ENCODE measurements at regions not wholly inside any gene's neighbourhood (a gene's known extent, or its start where the extent isn't known, plus 50 kb on each side); places are given as distances from the start of the nearest gene placed in this dataset.

GRCh38 chr1:36584874-36585453, 102.3 kb upstream of the CSF3R start:
- TF ChIP-seq CTCF (IDR thresholded peaks at IDR 0.05) (no peak), EZH2 (IDR thresholded peaks at IDR 0.05; ENCODE audit: borderline replicate concordance, insufficient read depth, low read depth, low read length, poor library complexity, severe bottlenecking) (no peak)

Data from B cell (primary cell).